WI38 (cell line): ENCODE measurements at regions not wholly inside any gene's neighbourhood (a gene's known extent, or its start where the extent isn't known, plus 50 kb on each side); places are given as distances from the start of the nearest gene placed in this dataset.

Experiments used
- H3K4me3 ChIP-seq: 2 replicates; pipeline ENCODE4 v1.5.1; 2011; ENCODE audit warnings: low read depth, mild to moderate bottlenecking, control low read depth, low read length
- CTCF ChIP-seq: IDR thresholded peaks from 2 replicates; pipeline ENCODE4 v1.5.1; 2012; ENCODE audit warnings: low read depth, mild to moderate bottlenecking, control low read depth, low read length

- no peak for TF ChIP-seq CTCF
These were observed 110.3 kb upstream of the RBMS1 start for GRCh38 chr2:160603771-160604510.

GRCh38 chr2:160606341-160606740 lies 112.7 kb upstream of the RBMS1 start:
- TF ChIP-seq CTCF: no peak
- no peak overlapping the region for H3K4me3 ChIP-seq

More at GRCh38 chr2:160603771-160604510, 110.3 kb upstream of the RBMS1 start:
- H3K4me3 ChIP-seq: no peak overlapping the region

GRCh38 chr2:160608599-160608998 lies 115.0 kb upstream of the RBMS1 start:
- H3K4me3 ChIP-seq: no peak overlapping the region
- TF ChIP-seq CTCF: no peak

- no peak overlapping the region for H3K4me3 ChIP-seq
- no peak for TF ChIP-seq CTCF
These were observed 115.7 kb upstream of the RBMS1 start for GRCh38 chr2:160609346-160609745.

GRCh38 chr2:160610041-160610440 lies 116.4 kb upstream of the RBMS1 start:
- no peak overlapping the region for H3K4me3 ChIP-seq
- no peak for TF ChIP-seq CTCF

- TF ChIP-seq CTCF: no peak
- H3K4me3 ChIP-seq: no peak overlapping the region
These were observed 118.8 kb upstream of the RBMS1 start for GRCh38 chr2:160612266-160612856.

GRCh38 chr2:160613466-160614153 lies 120.0 kb upstream of the RBMS1 start:
- TF ChIP-seq CTCF: no peak
- H3K4me3 ChIP-seq: no peak overlapping the region
